Neural progenitor cell (in vitro differentiated cells): ENCODE measurements at regions not wholly inside any gene's neighbourhood (a gene's known extent, or its start where the extent isn't known, plus 50 kb on each side); places are given as distances from the start of the nearest gene placed in this dataset.

Experiments used
- CTCF ChIP-seq: fragments of 200-600 bp; sonication (generic); IDR thresholded peaks from 2 replicates; pipeline ENCODE4 v1.5.1; 2017; ENCODE audit warnings: antibody characterized with exemption, mild to moderate bottlenecking
- EZH2phosphoT487 ChIP-seq: fragments of 200-600 bp; sonication (generic); IDR thresholded peaks from 2 replicates; pipeline ENCODE4 v1.6.1; 2017; ENCODE audit warnings: antibody characterized with exemption

GRCh38 chr13:24630121-24630520 is 50.1 kb upstream of the ATP12A start:
- TF ChIP-seq EZH2phosphoT487 (no peak), CTCF (no peak)
